Uterus (tissue), 3 donors: ENCODE measurements at regions not wholly inside any gene's neighbourhood (a gene's known extent, or its start where the extent isn't known, plus 50 kb on each side); places are given as distances from the start of the nearest gene placed in this dataset.

ENCODE experiments used
- DNase-seq, 2 donors: peaks; one replicate each; pipeline ENCODE4 v3.0.0-alpha.2; 2019 to 2020
- H3K27ac ChIP-seq, 2 donors: fragments of 200-600 bp; sonication (generic); 1 replicate in 1 of 2; 2 replicates in 1 of 2; pipeline ENCODE4 v1.5.1; 2016 to 2018
- H3K27me3 ChIP-seq, 2 donors: fragments of 200-600 bp; sonication (generic); one replicate each; pipeline ENCODE4 v1.5.1; 2018 to 2019; ENCODE audit warnings: control low read depth in 1 of 2
- H3K36me3 ChIP-seq, 2 donors: fragments of 200-600 bp; sonication (generic); one replicate each; pipeline ENCODE4 v1.5.1; 2019; ENCODE audit warnings: control low read depth in 1 of 2
- H3K4me1 ChIP-seq, 2 donors: fragments of 200-600 bp; sonication (generic); one replicate each; pipeline ENCODE4 v1.5.1; 2018 to 2019; ENCODE audit warnings: control low read depth in 1 of 2
- H3K4me3 ChIP-seq, 2 donors: fragments of 200-600 bp; sonication (generic); 1 replicate in 1 of 2; 2 replicates in 1 of 2; pipeline ENCODE4 v1.5.1; 2018 to 2019; ENCODE audit warnings: mild to moderate bottlenecking in 1 of 2
- H3K9me3 ChIP-seq, 2 donors: fragments of 200-600 bp; sonication (generic); one replicate each; pipeline ENCODE4 v1.5.1; 2019; ENCODE audit warnings: control low read depth in 1 of 2
- CTCF ChIP-seq, 4 experiments: fragments of 200-600 bp in 2 of 4; fragments of 450-650 bp in 2 of 4; sonication (generic) in 2 of 4; IDR thresholded peaks; one replicate each; pipeline ENCODE4 v1.5.1; 2016 to 2019; ENCODE audit warnings: antibody characterized with exemption in 4 of 4, mild to moderate bottlenecking in 2 of 4, moderate library complexity in 1 of 4
- POLR2A ChIP-seq, 2 donors: fragments of 450-650 bp; IDR thresholded peaks; one replicate each; pipeline ENCODE4 v1.6.1; 2016; ENCODE audit warnings: antibody characterized with exemption in 2 of 2, mild to moderate bottlenecking in 1 of 2, moderate library complexity in 1 of 2
- intact Hi-C: fragments of 100-400 bp; cut with DNase I; formaldehyde crosslinking; loops from one replicate; pipeline ENCODE4 v1.15.1; 2023; ENCODE audit warnings: low total_unique reads
- donor health status: DM: yes; HTN: yes; CAD: no.

GRCh38 chr19:31500946-31501345 lies 151.7 kb upstream of the TSHZ3 start:
- H3K4me1 ChIP-seq, result no peaks in the 10 kb centered on the region
- TF ChIP-seq CTCF (IDR thresholded peaks at IDR 0.05) (no peak), POLR2A (IDR thresholded peaks at IDR 0.05) (no peak)
- H3K27ac ChIP-seq, result no peak overlapping the region
- no peaks in the 10 kb centered on the region for H3K27me3 ChIP-seq
- H3K9me3 ChIP-seq, result no peaks in the 10 kb centered on the region
- H3K4me3 ChIP-seq, result no peak overlapping the region
- H3K36me3 ChIP-seq, result no peaks in the 10 kb centered on the region
- intact Hi-C loops, result no loop called here
- DNase-seq, result no peak

GRCh38 chr19:31501427-31502195 lies 152.4 kb upstream of the TSHZ3 start:
- no peaks in the 10 kb centered on the region for H3K9me3 ChIP-seq
- H3K4me1 ChIP-seq, result no peaks in the 10 kb centered on the region
- intact Hi-C loops, result no loop called here
- no peak for TF ChIP-seq CTCF (IDR thresholded peaks at IDR 0.05)
- TF ChIP-seq POLR2A (IDR thresholded peaks at IDR 0.05), result no peak
- H3K27me3 ChIP-seq, result no peaks in the 10 kb centered on the region
- no peak overlapping the region for H3K4me3 ChIP-seq
- no peak overlapping the region for H3K27ac ChIP-seq
- DNase-seq, result no peak
- no peaks in the 10 kb centered on the region for H3K36me3 ChIP-seq

- no peak overlapping the region for H3K27ac ChIP-seq
- TF ChIP-seq CTCF (IDR thresholded peaks at IDR 0.05), result no peak
- TF ChIP-seq POLR2A (IDR thresholded peaks at IDR 0.05), result no peak
- no peaks in the 10 kb centered on the region for H3K36me3 ChIP-seq
- H3K9me3 ChIP-seq, result no peaks in the 10 kb centered on the region
- H3K27me3 ChIP-seq, result no peaks in the 10 kb centered on the region
- no peak overlapping the region for H3K4me3 ChIP-seq
- no peaks in the 10 kb centered on the region for H3K4me1 ChIP-seq
- no peak for DNase-seq
- intact Hi-C loops, result no loop called here
Measured at GRCh38 chr19:31502536-31503170, 153.4 kb upstream of the TSHZ3 start.

DNA sequence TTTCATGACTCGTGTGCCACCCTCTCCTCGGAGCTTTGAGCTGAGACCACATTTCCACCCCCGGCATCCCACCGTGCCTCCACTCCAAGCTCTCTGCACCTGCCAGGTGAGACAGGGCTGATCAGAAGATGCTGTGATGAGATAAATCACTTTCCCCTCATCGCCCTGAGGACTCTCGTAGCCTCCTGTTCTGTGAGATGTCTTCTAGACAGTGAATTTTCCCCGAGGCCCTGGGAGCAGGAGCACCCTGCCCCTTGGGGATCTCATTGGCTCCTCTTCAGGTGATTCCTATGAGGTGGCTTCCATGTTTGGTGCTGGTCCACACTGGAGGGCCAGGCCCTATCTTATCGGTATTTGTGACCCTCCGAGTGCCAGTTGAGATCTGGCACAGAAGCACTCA lies 154.0 kb upstream of the TSHZ3 start:
- no peak for DNase-seq
- intact Hi-C loops, result no loop called here
- Histone ChIP-seq H3K4me3 (no peak overlapping the region), H3K27ac (no peak overlapping the region), H3K4me1 (no peaks in the 10 kb centered on the region), H3K9me3 (no peaks in the 10 kb centered on the region), H3K27me3 (no peaks in the 10 kb centered on the region), H3K36me3 (no peaks in the 10 kb centered on the region)
- TF ChIP-seq CTCF (IDR thresholded peaks at IDR 0.05), result no peak

DNA sequence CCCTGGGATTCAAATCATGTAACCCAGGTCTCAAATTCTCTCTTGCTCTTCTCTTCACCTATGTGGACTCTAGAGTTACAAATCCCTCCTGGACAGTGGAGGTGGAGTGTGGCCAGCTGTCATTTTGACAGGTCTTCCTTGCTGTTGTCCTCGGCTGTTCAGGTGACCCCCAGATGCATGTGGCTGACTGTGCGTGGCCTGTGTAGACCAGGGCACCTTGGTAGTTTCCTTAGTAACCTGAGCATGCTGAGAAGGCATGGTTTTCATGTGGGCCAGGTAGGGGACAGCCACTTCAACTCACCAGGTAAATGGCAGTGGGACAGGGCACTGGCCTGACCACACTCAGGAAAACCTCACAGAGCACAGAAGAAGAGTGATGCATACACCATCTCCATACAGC lies 155.0 kb upstream of the TSHZ3 start:
- intact Hi-C loops, result no loop called here
- Histone ChIP-seq H3K4me1 (no peaks in the 10 kb centered on the region), H3K27ac (no peak overlapping the region), H3K4me3 (no peak overlapping the region), H3K27me3 (no peaks in the 10 kb centered on the region), H3K36me3 (no peaks in the 10 kb centered on the region), H3K9me3 (no peaks in the 10 kb centered on the region)
- TF ChIP-seq CTCF (IDR thresholded peaks at IDR 0.05), result no peak
- TF ChIP-seq POLR2A (IDR thresholded peaks at IDR 0.05), result no peak
- DNase-seq, result no peak
